Uterus (tissue), 3 donors: ENCODE measurements at regions not wholly inside any gene's neighbourhood (a gene's known extent, or its start where the extent isn't known, plus 50 kb on each side); places are given as distances from the start of the nearest gene placed in this dataset.

Experiments used
- DNase-seq, 2 donors: peaks; one replicate each; pipeline ENCODE4 v3.0.0-alpha.2; 2019 to 2020
- H3K27ac ChIP-seq, 2 donors: fragments of 200-600 bp; sonication (generic); 1 replicate in 1 of 2; 2 replicates in 1 of 2; pipeline ENCODE4 v1.5.1; 2016 to 2018
- H3K27me3 ChIP-seq, 2 donors: fragments of 200-600 bp; sonication (generic); one replicate each; pipeline ENCODE4 v1.5.1; 2018 to 2019; ENCODE audit warnings: control low read depth in 1 of 2
- H3K36me3 ChIP-seq, 2 donors: fragments of 200-600 bp; sonication (generic); one replicate each; pipeline ENCODE4 v1.5.1; 2019; ENCODE audit warnings: control low read depth in 1 of 2
- H3K4me1 ChIP-seq, 2 donors: fragments of 200-600 bp; sonication (generic); one replicate each; pipeline ENCODE4 v1.5.1; 2018 to 2019; ENCODE audit warnings: control low read depth in 1 of 2
- H3K4me3 ChIP-seq, 2 donors: fragments of 200-600 bp; sonication (generic); 1 replicate in 1 of 2; 2 replicates in 1 of 2; pipeline ENCODE4 v1.5.1; 2018 to 2019; ENCODE audit warnings: mild to moderate bottlenecking in 1 of 2
- H3K9me3 ChIP-seq, 2 donors: fragments of 200-600 bp; sonication (generic); one replicate each; pipeline ENCODE4 v1.5.1; 2019; ENCODE audit warnings: control low read depth in 1 of 2
- CTCF ChIP-seq, 4 experiments: fragments of 200-600 bp in 2 of 4; fragments of 450-650 bp in 2 of 4; sonication (generic) in 2 of 4; IDR thresholded peaks; one replicate each; pipeline ENCODE4 v1.5.1; 2016 to 2019; ENCODE audit warnings: antibody characterized with exemption in 4 of 4, mild to moderate bottlenecking in 2 of 4, moderate library complexity in 1 of 4
- POLR2A ChIP-seq, 2 donors: fragments of 450-650 bp; IDR thresholded peaks; one replicate each; pipeline ENCODE4 v1.6.1; 2016; ENCODE audit warnings: antibody characterized with exemption in 2 of 2, mild to moderate bottlenecking in 1 of 2, moderate library complexity in 1 of 2
- intact Hi-C: fragments of 100-400 bp; cut with DNase I; formaldehyde crosslinking; loops from one replicate; pipeline ENCODE4 v1.15.1; 2023; ENCODE audit warnings: low total_unique reads
- donor health status: DM: yes; HTN: yes; CAD: no.

GRCh38 chr19:56894626-56895025 is 54.1 kb upstream of the PEG3 start:
- Histone ChIP-seq H3K27ac (no peak overlapping the region), H3K9me3 (no peaks in the 10 kb centered on the region), H3K27me3 (no peaks in the 10 kb centered on the region), H3K4me3 (no peak overlapping the region), H3K36me3 (no peaks in the 10 kb centered on the region), H3K4me1 (no peaks in the 10 kb centered on the region)
- TF ChIP-seq POLR2A (IDR thresholded peaks at IDR 0.05) (no peak), CTCF (IDR thresholded peaks at IDR 0.05) (no peak)
- DNase-seq: no peak
- intact Hi-C loops: no loop called here

- DNase-seq: no peak
- H3K9me3 ChIP-seq: no peaks in the 10 kb centered on the region
- H3K4me3 ChIP-seq: no peak overlapping the region
- no peaks in the 10 kb centered on the region for H3K36me3 ChIP-seq
- no peaks in the 10 kb centered on the region for H3K4me1 ChIP-seq
- H3K27me3 ChIP-seq: no peaks in the 10 kb centered on the region
- TF ChIP-seq POLR2A (IDR thresholded peaks at IDR 0.05) (no peak), CTCF (IDR thresholded peaks at IDR 0.05) (no peak)
- H3K27ac ChIP-seq: no peak overlapping the region
- intact Hi-C loops: no loop called here
Measured at GRCh38 chr19:56896095-56896494, 55.6 kb upstream of the PEG3 start.

GRCh38 chr19:56899943-56900342 is 59.4 kb upstream of the PEG3 start:
- Histone ChIP-seq H3K36me3 (no peaks in the 10 kb centered on the region), H3K9me3 (no peaks in the 10 kb centered on the region), H3K27me3 (no peaks in the 10 kb centered on the region), H3K4me3 (no peak overlapping the region), H3K27ac (no peak overlapping the region), H3K4me1 (no peaks in the 10 kb centered on the region)
- TF ChIP-seq POLR2A (IDR thresholded peaks at IDR 0.05) (no peak), CTCF (IDR thresholded peaks at IDR 0.05) (no peak)
- intact Hi-C loops: no loop called here
- DNase-seq: no peak

GRCh38 chr19:56900573-56901097 is 60.1 kb upstream of the PEG3 start:
- TF ChIP-seq POLR2A (IDR thresholded peaks at IDR 0.05): no peak
- TF ChIP-seq CTCF (IDR thresholded peaks at IDR 0.05): no peak
- H3K4me3 ChIP-seq: no peak overlapping the region
- no peaks in the 10 kb centered on the region for H3K9me3 ChIP-seq
- intact Hi-C loops: no loop called here
- H3K27ac ChIP-seq: no peak overlapping the region
- no peaks in the 10 kb centered on the region for H3K4me1 ChIP-seq
- DNase-seq: no peak
- H3K27me3 ChIP-seq: no peaks in the 10 kb centered on the region
- H3K36me3 ChIP-seq: no peaks in the 10 kb centered on the region

- no peak overlapping the region for H3K4me3 ChIP-seq
- DNase-seq: no peak
- intact Hi-C loops: no loop called here
- TF ChIP-seq CTCF (IDR thresholded peaks at IDR 0.05): no peak
- no peak for TF ChIP-seq POLR2A (IDR thresholded peaks at IDR 0.05)
- no peaks in the 10 kb centered on the region for H3K27me3 ChIP-seq
- H3K36me3 ChIP-seq: no peaks in the 10 kb centered on the region
- H3K27ac ChIP-seq: no peak overlapping the region
- H3K4me1 ChIP-seq: no peaks in the 10 kb centered on the region
- no peaks in the 10 kb centered on the region for H3K9me3 ChIP-seq
Measured at GRCh38 chr19:56905631-56906150, 65.2 kb upstream of the PEG3 start.
